Activated CD4-positive, alpha-beta memory T cell treated with anti-CD3 and anti-CD28 coated beads for 36 hours (primary cell): ENCODE measurements at regions not wholly inside any gene's neighbourhood (a gene's known extent, or its start where the extent isn't known, plus 50 kb on each side); places are given as distances from the start of the nearest gene placed in this dataset.

Experiments
- CTCF ChIA-PET: fragments of 350-600 bp; sonication (Branson Sonifier 250); formaldehyde crosslinking; loops from one replicate; lab custom pipeline; 2021; ENCODE audit warnings: antibody characterized with exemption, inconsistent platforms; lab: Charles Lee
- POLR2A ChIA-PET: fragments of 350-600 bp; sonication (Branson Sonifier 250); formaldehyde crosslinking; loops from one replicate; lab custom pipeline; 2021; ENCODE audit warnings: antibody characterized with exemption; lab: Charles Lee
- DNase-seq: peaks from one replicate; pipeline ENCODE4 v3.0.0-alpha.2; 2020
- H3K27ac Mint-ChIP-seq: one replicate; pipeline ENCODE4 v1.8.0; 2021; ENCODE audit warnings: mixed read lengths
- H3K27me3 Mint-ChIP-seq: one replicate; pipeline ENCODE4 v1.8.0; 2021; ENCODE audit warnings: mixed read lengths
- H3K36me3 Mint-ChIP-seq: one replicate; pipeline ENCODE4 v1.8.0; 2021; ENCODE audit warnings: mixed read lengths
- H3K4me1 Mint-ChIP-seq: one replicate; pipeline ENCODE4 v1.8.0; 2021; ENCODE audit warnings: low read depth, mixed read lengths
- H3K4me3 Mint-ChIP-seq: one replicate; pipeline ENCODE4 v1.8.0; 2021; ENCODE audit warnings: mild to moderate bottlenecking, mixed read lengths
- H3K9me3 Mint-ChIP-seq: one replicate; pipeline ENCODE4 v1.8.0; 2021; ENCODE audit warnings: mixed read lengths
- intact Hi-C: fragments of 100-400 bp; cut with micrococcal nuclease; formaldehyde crosslinking; loops from one replicate; pipeline ENCODE4 v1.15.1; 2023

DNA sequence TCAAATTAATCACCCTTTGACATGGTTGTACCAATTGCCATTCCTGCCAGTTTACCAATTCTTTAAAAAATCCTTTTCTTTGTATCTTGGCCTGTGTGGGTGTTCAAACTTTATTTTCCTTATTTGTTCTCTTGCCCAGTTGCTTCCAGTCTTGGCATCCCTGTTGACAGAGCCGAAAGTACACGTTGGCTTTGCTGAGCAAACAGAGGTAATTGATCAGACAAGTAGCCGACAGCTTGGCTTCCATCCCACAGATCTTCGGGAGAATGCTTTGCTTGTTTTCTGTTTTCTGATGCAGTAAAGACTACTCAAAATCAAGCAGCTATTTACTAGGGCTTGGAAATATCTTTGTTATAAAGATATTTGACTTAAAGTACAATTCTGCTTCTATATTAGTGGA is 506.8 kb upstream of the SALL1 start:
- intact Hi-C loops = no loop called here
- ChIA-PET POLR2A (no interaction called here), CTCF (no interaction called here)
- Mint-ChIP-seq H3K27me3 (no peaks in the 10 kb centered on the region), H3K9me3 (peaks cover 15% of the 10 kb centered on the region), H3K27ac (no peak overlapping the region), H3K36me3 (no peaks in the 10 kb centered on the region), H3K4me1 (no peaks in the 10 kb centered on the region), H3K4me3 (no peak overlapping the region)
- DNase-seq = no peak

DNA sequence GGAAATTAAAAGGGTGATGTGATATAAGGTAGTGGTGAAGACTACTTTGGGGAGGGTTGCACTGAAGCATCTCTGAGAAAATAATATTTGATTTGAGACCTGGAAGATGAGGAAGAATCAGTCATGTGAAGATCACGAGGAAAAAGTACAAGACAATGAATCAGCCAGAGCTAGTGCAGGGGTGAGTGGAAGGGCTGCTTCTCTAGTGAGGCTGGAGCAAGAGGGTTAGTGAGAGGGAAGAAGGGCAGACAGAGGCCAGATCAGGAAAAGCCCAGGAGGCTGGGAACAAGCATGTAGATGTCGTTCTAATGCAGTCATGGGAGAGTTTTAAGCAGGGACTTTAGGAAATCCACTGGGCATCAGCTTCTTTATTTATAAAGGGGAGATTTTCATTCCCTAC is 504.2 kb upstream of the SALL1 start:
- CTCF ChIA-PET = no interaction called here
- DNase-seq = no peak
- H3K9me3 Mint-ChIP-seq = peaks cover 15% of the 10 kb centered on the region
- H3K27me3 Mint-ChIP-seq = no peaks in the 10 kb centered on the region
- no peaks in the 10 kb centered on the region for H3K4me1 Mint-ChIP-seq
- no peak overlapping the region for H3K27ac Mint-ChIP-seq
- no peak overlapping the region for H3K4me3 Mint-ChIP-seq
- H3K36me3 Mint-ChIP-seq = no peaks in the 10 kb centered on the region
- intact Hi-C loops = no loop called here
- POLR2A ChIA-PET = no interaction called here

DNA sequence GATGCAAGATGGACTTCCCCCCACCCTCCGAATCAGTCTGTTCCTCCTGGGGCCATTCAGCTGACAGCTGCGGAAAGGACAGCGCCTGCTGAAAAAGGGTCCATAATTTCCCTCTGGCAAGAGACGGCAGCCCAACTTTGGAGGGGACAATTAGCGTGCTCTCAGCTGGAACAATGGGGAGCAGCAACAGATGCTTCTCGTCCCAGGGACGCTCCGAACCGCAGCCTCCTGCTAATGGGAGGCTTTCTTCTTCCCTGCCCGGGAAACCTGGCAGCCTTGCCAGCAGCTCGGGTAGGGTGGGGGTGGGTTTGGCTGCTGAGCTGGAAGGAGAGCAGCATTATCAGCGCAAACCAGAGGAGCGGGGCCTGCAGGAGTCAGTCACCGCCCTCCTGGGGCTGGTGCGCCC is 500.0 kb upstream of the SALL1 start:
- CTCF ChIA-PET = no interaction called here
- no peak overlapping the region for H3K4me3 Mint-ChIP-seq
- no peaks in the 10 kb centered on the region for H3K4me1 Mint-ChIP-seq
- no peak for DNase-seq
- POLR2A ChIA-PET = no interaction called here
- H3K9me3 Mint-ChIP-seq = peaks cover 18% of the 10 kb centered on the region
- intact Hi-C loops = no loop called here
- no peaks in the 10 kb centered on the region for H3K27me3 Mint-ChIP-seq
- no peak overlapping the region for H3K27ac Mint-ChIP-seq
- H3K36me3 Mint-ChIP-seq = no peaks in the 10 kb centered on the region

- DNase-seq = no peak
- no peak overlapping the region for H3K27ac Mint-ChIP-seq
- intact Hi-C loops = no loop called here
- no peaks in the 10 kb centered on the region for H3K36me3 Mint-ChIP-seq
- POLR2A ChIA-PET = no interaction called here
- peaks cover 12% of the 10 kb centered on the region for H3K9me3 Mint-ChIP-seq
- H3K4me3 Mint-ChIP-seq = no peak overlapping the region
- no peaks in the 10 kb centered on the region for H3K4me1 Mint-ChIP-seq
- CTCF ChIA-PET = no interaction called here
- H3K27me3 Mint-ChIP-seq = no peaks in the 10 kb centered on the region
Measured at GRCh38 chr16:51649631-51650030, 498.6 kb upstream of the SALL1 start.

DNA sequence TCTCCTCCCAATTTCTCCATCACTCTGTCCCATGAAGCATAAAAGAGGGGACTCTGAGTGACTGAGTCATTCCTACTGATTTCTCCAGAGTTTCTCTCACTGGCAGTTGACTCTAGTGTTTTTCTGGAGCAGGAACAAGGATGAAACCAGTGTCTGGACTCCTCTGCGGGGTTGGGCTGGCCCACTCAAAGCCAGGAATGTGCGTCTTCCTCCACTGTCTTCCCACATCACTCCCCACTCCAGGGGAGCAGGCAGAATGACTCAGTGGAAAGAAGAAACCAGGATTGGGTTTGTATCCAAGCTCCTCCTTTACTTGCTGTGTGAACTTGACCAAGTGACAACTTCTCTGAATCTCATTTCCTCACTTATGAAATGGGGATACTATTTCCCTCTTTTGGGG is 497.5 kb upstream of the SALL1 start:
- intact Hi-C loops = no loop called here
- peaks cover 12% of the 10 kb centered on the region for H3K9me3 Mint-ChIP-seq
- H3K36me3 Mint-ChIP-seq = no peaks in the 10 kb centered on the region
- no peaks in the 10 kb centered on the region for H3K4me1 Mint-ChIP-seq
- no peaks in the 10 kb centered on the region for H3K27me3 Mint-ChIP-seq
- no peak overlapping the region for H3K27ac Mint-ChIP-seq
- POLR2A ChIA-PET = no interaction called here
- no peak overlapping the region for H3K4me3 Mint-ChIP-seq
- no peak for DNase-seq
- CTCF ChIA-PET = no interaction called here

DNA sequence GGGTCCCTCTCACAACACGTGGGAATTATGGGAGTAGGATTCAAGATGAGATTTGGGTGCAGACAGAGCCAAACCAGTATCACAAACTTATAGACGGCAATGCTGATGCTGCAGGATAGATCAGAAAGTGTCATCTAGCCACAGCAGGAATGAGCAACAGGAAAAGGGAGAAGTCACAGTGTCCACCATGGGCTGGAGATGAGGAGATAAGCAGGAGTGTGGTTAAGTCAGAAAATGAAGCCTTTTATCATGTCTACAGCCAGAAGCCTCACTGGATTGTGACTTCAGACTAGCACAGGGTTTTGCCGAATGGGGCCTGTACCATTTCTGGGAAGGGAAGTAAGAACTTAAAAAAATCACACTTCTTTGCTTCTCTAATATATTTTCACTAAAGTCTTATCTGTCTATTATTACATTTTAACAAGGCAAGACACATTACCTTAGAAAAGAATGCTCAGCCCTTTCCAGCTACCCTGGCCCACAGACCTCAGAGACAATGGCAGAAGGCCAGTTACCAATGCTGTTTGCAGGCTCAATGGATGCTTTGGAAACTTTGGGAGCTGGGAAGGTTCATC is 490.2 kb upstream of the SALL1 start:
- no peak overlapping the region for H3K27ac Mint-ChIP-seq
- H3K36me3 Mint-ChIP-seq = no peaks in the 10 kb centered on the region
- ChIA-PET CTCF (no interaction called here), POLR2A (no interaction called here)
- H3K4me3 Mint-ChIP-seq = no peak overlapping the region
- no peaks in the 10 kb centered on the region for H3K4me1 Mint-ChIP-seq
- H3K9me3 Mint-ChIP-seq = peaks cover 11% of the 10 kb centered on the region
- no peaks in the 10 kb centered on the region for H3K27me3 Mint-ChIP-seq
- intact Hi-C loops = no loop called here
- DNase-seq = no peak

DNA sequence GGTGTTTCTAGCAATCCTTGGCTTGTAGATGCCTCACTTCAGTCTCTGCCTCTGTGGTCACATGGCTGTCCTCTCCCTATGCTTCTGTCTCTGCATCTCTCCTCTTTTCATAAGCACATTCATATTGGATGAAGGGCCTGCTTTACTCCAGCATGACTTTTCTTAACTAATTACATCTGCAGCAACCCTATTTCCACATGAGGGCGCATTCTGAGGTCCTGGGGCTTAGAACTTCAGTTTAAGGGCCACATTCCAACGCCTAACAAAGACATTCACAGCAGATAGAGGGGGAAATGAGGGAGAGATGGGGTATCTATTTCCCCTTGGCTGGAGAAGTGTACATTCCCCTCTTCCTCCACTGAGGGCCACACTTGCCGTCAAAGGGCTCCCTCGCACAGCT is 489.1 kb upstream of the SALL1 start:
- intact Hi-C loops = no loop called here
- H3K36me3 Mint-ChIP-seq = no peaks in the 10 kb centered on the region
- H3K27me3 Mint-ChIP-seq = no peaks in the 10 kb centered on the region
- ChIA-PET CTCF (no interaction called here), POLR2A (no interaction called here)
- no peak overlapping the region for H3K27ac Mint-ChIP-seq
- H3K9me3 Mint-ChIP-seq = peaks cover 14% of the 10 kb centered on the region
- DNase-seq = no peak
- H3K4me3 Mint-ChIP-seq = no peak overlapping the region
- no peaks in the 10 kb centered on the region for H3K4me1 Mint-ChIP-seq

- DNase-seq = no peak
- Mint-ChIP-seq H3K36me3 (no peaks in the 10 kb centered on the region), H3K27ac (no peak overlapping the region), H3K9me3 (peaks cover 16% of the 10 kb centered on the region), H3K4me1 (no peaks in the 10 kb centered on the region), H3K4me3 (no peak overlapping the region), H3K27me3 (no peaks in the 10 kb centered on the region)
- intact Hi-C loops = no loop called here
- POLR2A ChIA-PET = no interaction called here
- CTCF ChIA-PET = no interaction called here
Measured at GRCh38 chr16:51638339-51639135, 487.5 kb upstream of the SALL1 start.

DNA sequence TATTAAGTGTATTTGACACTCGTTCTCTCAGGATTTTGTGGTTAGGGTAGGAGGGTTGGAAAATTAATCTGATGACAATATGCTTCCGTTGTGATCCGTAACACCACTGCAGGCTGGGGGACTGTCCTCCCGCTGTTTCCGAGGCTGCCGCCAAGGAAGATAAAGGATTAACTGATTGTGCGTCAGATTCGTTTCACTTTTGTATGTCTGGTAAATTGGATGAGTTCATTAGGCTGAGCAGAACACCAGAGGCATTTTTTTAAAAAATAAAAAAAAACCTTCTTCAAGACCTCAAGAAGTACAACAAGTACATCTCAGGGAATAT is 486.7 kb upstream of the SALL1 start:
- Mint-ChIP-seq H3K27me3 (no peaks in the 10 kb centered on the region), H3K4me1 (no peaks in the 10 kb centered on the region), H3K4me3 (no peak overlapping the region), H3K36me3 (no peaks in the 10 kb centered on the region), H3K27ac (no peak overlapping the region), H3K9me3 (peaks cover 16% of the 10 kb centered on the region)
- CTCF ChIA-PET = no interaction called here
- DNase-seq = no peak
- intact Hi-C loops = no loop called here
- POLR2A ChIA-PET = no interaction called here

GRCh38 chr16:51636920-51637769 is 486.1 kb upstream of the SALL1 start:
- CTCF ChIA-PET = no interaction called here
- H3K4me3 Mint-ChIP-seq = no peak overlapping the region
- POLR2A ChIA-PET = no interaction called here
- intact Hi-C loops = no loop called here
- no peak overlapping the region for H3K27ac Mint-ChIP-seq
- H3K4me1 Mint-ChIP-seq = no peaks in the 10 kb centered on the region
- DNase-seq = no peak
- H3K27me3 Mint-ChIP-seq = no peaks in the 10 kb centered on the region
- no peaks in the 10 kb centered on the region for H3K36me3 Mint-ChIP-seq
- H3K9me3 Mint-ChIP-seq = peaks cover 19% of the 10 kb centered on the region

DNA sequence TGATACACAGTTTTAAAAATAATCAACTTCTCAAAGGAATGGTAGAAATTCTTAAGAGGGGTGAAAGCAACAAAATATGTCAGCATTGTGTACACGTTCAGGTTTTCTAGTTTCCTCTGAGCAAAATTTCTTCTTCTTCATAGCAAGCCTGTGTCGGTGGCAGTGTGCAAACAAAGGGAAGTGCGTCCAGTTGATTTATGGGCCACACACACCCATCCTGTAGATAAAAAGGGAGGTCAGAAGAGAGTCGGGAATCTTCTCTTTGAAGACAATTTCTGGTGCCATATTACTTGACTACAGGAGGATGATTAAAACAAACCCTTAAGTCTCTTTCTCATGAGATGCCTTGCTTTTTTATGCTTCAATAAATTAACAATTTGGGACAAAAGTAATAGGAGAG is 484.1 kb upstream of the SALL1 start:
- Mint-ChIP-seq H3K36me3 (no peaks in the 10 kb centered on the region), H3K27me3 (no peaks in the 10 kb centered on the region), H3K4me1 (no peaks in the 10 kb centered on the region), H3K27ac (no peak overlapping the region), H3K4me3 (no peak overlapping the region), H3K9me3 (peaks cover 19% of the 10 kb centered on the region)
- intact Hi-C loops = no loop called here
- CTCF ChIA-PET = no interaction called here
- POLR2A ChIA-PET = no interaction called here
- no peak for DNase-seq

GRCh38 chr16:51630076-51630475 is 479.0 kb upstream of the SALL1 start:
- H3K27ac Mint-ChIP-seq = no peak overlapping the region
- H3K4me1 Mint-ChIP-seq = no peaks in the 10 kb centered on the region
- H3K27me3 Mint-ChIP-seq = no peaks in the 10 kb centered on the region
- no peaks in the 10 kb centered on the region for H3K36me3 Mint-ChIP-seq
- ChIA-PET POLR2A (no interaction called here), CTCF (no interaction called here)
- intact Hi-C loops = no loop called here
- DNase-seq = no peak
- no peak overlapping the region for H3K4me3 Mint-ChIP-seq
- H3K9me3 Mint-ChIP-seq = peaks cover 12% of the 10 kb centered on the region
